Keratinocyte (primary cell): ENCODE measurements at regions not wholly inside any gene's neighbourhood (a gene's known extent, or its start where the extent isn't known, plus 50 kb on each side); places are given as distances from the start of the nearest gene placed in this dataset.

Source experiments
- DNase-seq: peaks from one replicate; pipeline ENCODE4 v3.0.0-alpha.2; 2011; ENCODE audit warnings: low read depth, missing footprints, low spot score
- FAIRE-seq: peaks from 2 replicates; lab custom pipeline; 2011; peaks lifted over from hg19 to GRCh38; lab: Jason Lieb, UNC
- H2AFZ ChIP-seq: 2 replicates; pipeline ENCODE4 v1.6.0; 2012; ENCODE audit warnings: low read length, control low read depth, inconsistent platforms; ENCODE audit not compliant: control insufficient read depth
- H3K27ac ChIP-seq: 2 replicates; pipeline ENCODE4 v1.5.1; 2011; ENCODE audit warnings: low read length; ENCODE audit not compliant: control insufficient read depth, insufficient read depth
- H3K27me3 ChIP-seq: 3 replicates; pipeline ENCODE4 v1.6.0; 2011; ENCODE audit warnings: low read length; ENCODE audit not compliant: control insufficient read depth, insufficient read depth; ENCODE audit errors: extremely low read depth
- H3K36me3 ChIP-seq, 2 experiments: 2 replicates in 1 of 2; 3 replicates in 1 of 2; pipeline ENCODE4 v1.5.1; 2011; ENCODE audit warnings: low read length in 2 of 2, mild to moderate bottlenecking in 1 of 2; ENCODE audit not compliant: control insufficient read depth in 2 of 2, insufficient read depth in 2 of 2; ENCODE audit errors: extremely low read depth in 1 of 2
- H3K4me1 ChIP-seq: 3 replicates; pipeline ENCODE4 v1.5.1; 2011; ENCODE audit warnings: low read length; ENCODE audit not compliant: control insufficient read depth, insufficient read depth; ENCODE audit errors: extremely low read depth
- H3K4me2 ChIP-seq: 3 replicates; pipeline ENCODE4 v1.6.0; 2011; ENCODE audit warnings: low read depth, low read length; ENCODE audit not compliant: control insufficient read depth, insufficient read depth; ENCODE audit errors: extremely low read depth
- H3K4me3 ChIP-seq, 3 experiments: fragments of 200-600 bp in 1 of 3; sonication (generic) in 1 of 3; 2 replicates in 2 of 3; 3 replicates in 1 of 3; pipeline ENCODE4 v1.5.1; 2011 to 2016; ENCODE audit warnings: low read length in 3 of 3, mild to moderate bottlenecking in 3 of 3, control low read depth in 2 of 3, inconsistent platforms in 1 of 3, low read depth in 1 of 3, mixed read lengths in 1 of 3, mixed run types in 1 of 3, moderate library complexity in 1 of 3; ENCODE audit not compliant: control insufficient read depth in 2 of 3, insufficient read depth in 2 of 3; ENCODE audit errors: extremely low read depth in 1 of 3
- H3K79me2 ChIP-seq: 2 replicates; pipeline ENCODE4 v1.6.0; 2012; ENCODE audit warnings: low read length; ENCODE audit not compliant: control insufficient read depth, insufficient read depth
- H3K9ac ChIP-seq: 3 replicates; pipeline ENCODE4 v1.6.0; 2011; ENCODE audit warnings: low read length; ENCODE audit not compliant: control insufficient read depth, insufficient read depth; ENCODE audit errors: extremely low read depth
- H3K9me1 ChIP-seq: 3 replicates; pipeline ENCODE4 v1.6.0; 2011; ENCODE audit warnings: low read length; ENCODE audit not compliant: control insufficient read depth, insufficient read depth; ENCODE audit errors: extremely low read depth
- H3K9me3 ChIP-seq: 2 replicates; pipeline ENCODE4 v1.5.1; 2012; ENCODE audit warnings: low read depth, low read length; ENCODE audit not compliant: control insufficient read depth
- H4K20me1 ChIP-seq: 3 replicates; pipeline ENCODE4 v1.6.0; 2011; ENCODE audit warnings: low read length; ENCODE audit not compliant: control insufficient read depth, insufficient read depth; ENCODE audit errors: extremely low read depth
- EZH2 ChIP-seq: IDR thresholded peaks from one replicate; pipeline ENCODE4 v1.6.1; 2012; ENCODE audit warnings: inconsistent platforms, mild to moderate bottlenecking, low read length, moderate library complexity
- dilution Hi-C: fragments of 300-500 bp; cut with MboI; formaldehyde crosslinking; loops from one replicate; pipeline ENCODE4 v1.7.0; 2020; ENCODE audit warnings: low sequenced_read_pairs; ENCODE audit not compliant: extremely low pct_ligation_motif_present
- TF ChIP-seq, protein P1 (sequence below), 3 experiments: IDR thresholded peaks in 1 of 3; conservative IDR thresholded peaks in 1 of 3; optimal IDR thresholded peaks in 1 of 3; 2 replicates in 2 of 3; 3 replicates in 1 of 3; pipeline versions ENCODE3 to v1.5.1; 2011; ENCODE audit warnings: low read length in 3 of 3, mild to moderate bottlenecking in 3 of 3, moderate library complexity in 2 of 3, control low read depth in 1 of 3, inconsistent platforms in 1 of 3; ENCODE audit not compliant: insufficient read depth in 2 of 3; ENCODE audit errors: extremely low read depth in 1 of 3

DNA sequence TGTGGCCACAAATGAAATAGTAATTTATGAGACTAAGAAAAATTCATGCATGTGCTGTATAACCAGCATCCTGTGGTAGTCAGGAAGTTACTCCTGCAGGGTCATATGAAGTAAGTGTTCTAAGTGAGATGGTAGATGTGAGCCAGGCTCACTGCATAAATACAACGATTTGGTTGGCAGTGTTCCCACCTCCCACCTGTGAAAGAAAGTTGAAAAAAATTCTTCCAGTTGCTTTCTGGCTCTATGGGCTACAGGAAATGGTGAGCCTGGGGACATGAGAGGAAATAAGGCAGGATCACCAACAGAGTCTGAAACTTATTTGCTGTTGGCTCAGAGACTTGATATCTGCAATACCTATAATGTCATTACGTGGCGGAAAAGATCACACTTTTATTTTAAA lies 301.7 kb upstream of the SPRY2 start:
- no peak overlapping the region for H3K9ac ChIP-seq
- no peak overlapping the region for H2AFZ ChIP-seq
- H3K4me3 ChIP-seq = no peak overlapping the region
- no peaks in the 10 kb centered on the region for H3K4me1 ChIP-seq
- H4K20me1 ChIP-seq = no peaks in the 10 kb centered on the region
- H3K36me3 ChIP-seq = no peaks in the 10 kb centered on the region
- DNase-seq (no peak), FAIRE-seq (no peak)
- no peaks in the 10 kb centered on the region for H3K27me3 ChIP-seq
- no peak overlapping the region for H3K27ac ChIP-seq
- no peaks in the 10 kb centered on the region for H3K9me1 ChIP-seq
- H3K4me2 ChIP-seq = no peak overlapping the region
- dilution Hi-C loops = no loop called here
- TF ChIP-seq, protein P1, sequence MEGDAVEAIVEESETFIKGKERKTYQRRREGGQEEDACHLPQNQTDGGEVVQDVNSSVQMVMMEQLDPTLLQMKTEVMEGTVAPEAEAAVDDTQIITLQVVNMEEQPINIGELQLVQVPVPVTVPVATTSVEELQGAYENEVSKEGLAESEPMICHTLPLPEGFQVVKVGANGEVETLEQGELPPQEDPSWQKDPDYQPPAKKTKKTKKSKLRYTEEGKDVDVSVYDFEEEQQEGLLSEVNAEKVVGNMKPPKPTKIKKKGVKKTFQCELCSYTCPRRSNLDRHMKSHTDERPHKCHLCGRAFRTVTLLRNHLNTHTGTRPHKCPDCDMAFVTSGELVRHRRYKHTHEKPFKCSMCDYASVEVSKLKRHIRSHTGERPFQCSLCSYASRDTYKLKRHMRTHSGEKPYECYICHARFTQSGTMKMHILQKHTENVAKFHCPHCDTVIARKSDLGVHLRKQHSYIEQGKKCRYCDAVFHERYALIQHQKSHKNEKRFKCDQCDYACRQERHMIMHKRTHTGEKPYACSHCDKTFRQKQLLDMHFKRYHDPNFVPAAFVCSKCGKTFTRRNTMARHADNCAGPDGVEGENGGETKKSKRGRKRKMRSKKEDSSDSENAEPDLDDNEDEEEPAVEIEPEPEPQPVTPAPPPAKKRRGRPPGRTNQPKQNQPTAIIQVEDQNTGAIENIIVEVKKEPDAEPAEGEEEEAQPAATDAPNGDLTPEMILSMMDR (optimal IDR thresholded peaks at IDR 0.05 in 1 of 3, IDR thresholded peaks at IDR 0.05 in 1 of 3, conservative IDR thresholded peaks at IDR 0.05 in 1 of 3; ENCODE audit: extremely low read depth in 1 of 3, insufficient read depth in 2 of 3, low read length in 3 of 3) = no peak
- no peak for TF ChIP-seq EZH2
- H3K9me3 ChIP-seq = no peaks in the 10 kb centered on the region
- H3K79me2 ChIP-seq = no peaks in the 10 kb centered on the region

DNA sequence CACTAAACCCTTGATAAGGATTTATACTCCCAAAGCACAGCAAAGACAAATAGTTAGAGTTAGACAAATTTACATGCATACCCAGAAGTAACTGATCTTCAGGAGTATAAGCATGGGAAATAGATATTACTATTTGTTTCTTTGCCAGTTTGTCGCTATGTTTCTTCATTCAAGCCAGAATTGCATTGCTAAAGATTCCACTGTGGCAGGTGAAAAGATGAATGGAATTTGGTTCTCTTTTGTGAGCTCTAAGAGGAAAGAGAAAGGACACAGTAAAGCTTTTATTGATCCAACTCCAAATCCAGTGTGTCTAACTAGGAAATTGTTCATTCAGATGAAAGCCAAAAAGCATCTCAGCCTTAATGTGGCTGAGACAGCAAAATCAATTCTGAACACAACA lies 292.3 kb upstream of the SPRY2 start:
- FAIRE-seq (no peak), DNase-seq (no peak)
- H3K4me2 ChIP-seq = no peak overlapping the region
- no peak overlapping the region for H3K9ac ChIP-seq
- no peaks in the 10 kb centered on the region for H3K4me1 ChIP-seq
- dilution Hi-C loops = no loop called here
- no peaks in the 10 kb centered on the region for H3K27me3 ChIP-seq
- no peak for TF ChIP-seq EZH2
- TF ChIP-seq, protein P1 (optimal IDR thresholded peaks at IDR 0.05 in 1 of 3, IDR thresholded peaks at IDR 0.05 in 1 of 3, conservative IDR thresholded peaks at IDR 0.05 in 1 of 3; ENCODE audit: extremely low read depth in 1 of 3, insufficient read depth in 2 of 3, low read length in 3 of 3) = no peak
- no peak overlapping the region for H3K4me3 ChIP-seq
- no peak overlapping the region for H3K27ac ChIP-seq
- H3K79me2 ChIP-seq = no peaks in the 10 kb centered on the region
- no peaks in the 10 kb centered on the region for H3K36me3 ChIP-seq
- H2AFZ ChIP-seq = no peak overlapping the region
- H4K20me1 ChIP-seq = no peaks in the 10 kb centered on the region
- H3K9me3 ChIP-seq = no peaks in the 10 kb centered on the region
- H3K9me1 ChIP-seq = no peaks in the 10 kb centered on the region
